Osteoblast (primary cell): ENCODE measurements at regions not wholly inside any gene's neighbourhood (a gene's known extent, or its start where the extent isn't known, plus 50 kb on each side); places are given as distances from the start of the nearest gene placed in this dataset.

ENCODE experiments used
- DNase-seq: peaks from one replicate; pipeline ENCODE4 v3.0.0; 2011; ENCODE audit warnings: low spot score, mixed read lengths; ENCODE audit not compliant: insufficient read length; ENCODE audit errors: missing footprints
- H2AFZ ChIP-seq: 2 replicates; pipeline ENCODE4 v1.6.0; 2011; ENCODE audit warnings: mild to moderate bottlenecking, low read length
- H3K27ac ChIP-seq: 2 replicates; pipeline ENCODE4 v1.5.1; 2011; ENCODE audit warnings: mild to moderate bottlenecking, low read depth, low read length, moderate library complexity
- H3K27me3 ChIP-seq: 2 replicates; pipeline ENCODE4 v1.6.0; 2012; ENCODE audit warnings: mild to moderate bottlenecking, control low read depth, inconsistent platforms, low read length, moderate library complexity; ENCODE audit not compliant: insufficient read depth
- H3K36me3 ChIP-seq: 2 replicates; pipeline ENCODE4 v1.5.1; 2011; ENCODE audit warnings: mild to moderate bottlenecking, low read length, control low read depth, moderate library complexity; ENCODE audit not compliant: insufficient read depth
- H3K4me1 ChIP-seq: 2 replicates; pipeline ENCODE4 v1.5.1; 2011; ENCODE audit warnings: mild to moderate bottlenecking, low read length, control low read depth, moderate library complexity; ENCODE audit not compliant: insufficient read depth
- H3K4me2 ChIP-seq: 2 replicates; pipeline ENCODE4 v1.6.0; 2011; ENCODE audit warnings: mild to moderate bottlenecking, low read length; ENCODE audit not compliant: insufficient read depth
- H3K4me3 ChIP-seq: fragments of 200-600 bp; sonication (generic); 3 replicates; pipeline ENCODE4 v1.5.1; 2012; ENCODE audit warnings: mild to moderate bottlenecking, low read length, inconsistent platforms; ENCODE audit not compliant: insufficient read depth
- H3K79me2 ChIP-seq: 2 replicates; pipeline ENCODE4 v1.6.0; 2012; ENCODE audit warnings: mild to moderate bottlenecking, low read length, control low read depth, inconsistent platforms; ENCODE audit not compliant: insufficient read depth
- H3K9me3 ChIP-seq: 2 replicates; pipeline ENCODE4 v1.5.1; 2011; ENCODE audit warnings: low read depth, low read length, control low read depth
- H4K20me1 ChIP-seq: 2 replicates; pipeline ENCODE4 v1.6.0; 2012; ENCODE audit warnings: mild to moderate bottlenecking, low read length, control low read depth; ENCODE audit not compliant: insufficient read depth
- TF ChIP-seq, protein P1 (sequence below): IDR thresholded peaks from 2 replicates; pipeline ENCODE4 v1.5.1; 2011; ENCODE audit warnings: mild to moderate bottlenecking, low read depth, low read length, moderate library complexity; ENCODE audit errors: extremely low read depth

DNA sequence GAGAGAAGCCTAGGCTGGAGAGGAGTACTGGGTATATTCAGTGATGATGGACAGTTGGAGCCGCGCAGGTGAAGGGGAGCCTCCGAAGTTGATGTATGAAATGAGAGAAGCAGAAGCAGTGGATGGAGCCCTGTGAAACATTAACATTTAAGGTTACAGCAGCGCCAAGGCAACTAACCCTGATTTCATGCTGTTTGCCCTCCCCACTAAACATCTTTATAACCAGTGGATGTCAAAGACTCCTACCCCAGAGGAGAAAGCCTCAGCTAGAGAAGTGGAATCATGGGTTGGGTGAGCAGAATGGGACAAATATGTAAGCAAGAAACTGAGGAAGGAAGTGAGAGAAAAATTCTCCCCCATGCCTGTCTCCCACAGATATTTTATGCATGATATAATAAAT, 92.0 kb upstream of the NMNAT3 start:
- Histone ChIP-seq H2AFZ (no peak overlapping the region), H3K27me3 (peaks cover 44% of the 10 kb centered on the region), H3K27ac (no peak overlapping the region), H3K4me2 (no peak overlapping the region), H3K36me3 (no peaks in the 10 kb centered on the region), H3K4me3 (no peak overlapping the region), H3K4me1 (peaks cover 19% of the 10 kb centered on the region), H4K20me1 (peaks cover 3% of the 10 kb centered on the region), H3K9me3 (no peaks in the 10 kb centered on the region), H3K79me2 (no peaks in the 10 kb centered on the region)
- DNase-seq: no peak
- TF ChIP-seq, protein P1, sequence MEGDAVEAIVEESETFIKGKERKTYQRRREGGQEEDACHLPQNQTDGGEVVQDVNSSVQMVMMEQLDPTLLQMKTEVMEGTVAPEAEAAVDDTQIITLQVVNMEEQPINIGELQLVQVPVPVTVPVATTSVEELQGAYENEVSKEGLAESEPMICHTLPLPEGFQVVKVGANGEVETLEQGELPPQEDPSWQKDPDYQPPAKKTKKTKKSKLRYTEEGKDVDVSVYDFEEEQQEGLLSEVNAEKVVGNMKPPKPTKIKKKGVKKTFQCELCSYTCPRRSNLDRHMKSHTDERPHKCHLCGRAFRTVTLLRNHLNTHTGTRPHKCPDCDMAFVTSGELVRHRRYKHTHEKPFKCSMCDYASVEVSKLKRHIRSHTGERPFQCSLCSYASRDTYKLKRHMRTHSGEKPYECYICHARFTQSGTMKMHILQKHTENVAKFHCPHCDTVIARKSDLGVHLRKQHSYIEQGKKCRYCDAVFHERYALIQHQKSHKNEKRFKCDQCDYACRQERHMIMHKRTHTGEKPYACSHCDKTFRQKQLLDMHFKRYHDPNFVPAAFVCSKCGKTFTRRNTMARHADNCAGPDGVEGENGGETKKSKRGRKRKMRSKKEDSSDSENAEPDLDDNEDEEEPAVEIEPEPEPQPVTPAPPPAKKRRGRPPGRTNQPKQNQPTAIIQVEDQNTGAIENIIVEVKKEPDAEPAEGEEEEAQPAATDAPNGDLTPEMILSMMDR: no peak

DNA sequence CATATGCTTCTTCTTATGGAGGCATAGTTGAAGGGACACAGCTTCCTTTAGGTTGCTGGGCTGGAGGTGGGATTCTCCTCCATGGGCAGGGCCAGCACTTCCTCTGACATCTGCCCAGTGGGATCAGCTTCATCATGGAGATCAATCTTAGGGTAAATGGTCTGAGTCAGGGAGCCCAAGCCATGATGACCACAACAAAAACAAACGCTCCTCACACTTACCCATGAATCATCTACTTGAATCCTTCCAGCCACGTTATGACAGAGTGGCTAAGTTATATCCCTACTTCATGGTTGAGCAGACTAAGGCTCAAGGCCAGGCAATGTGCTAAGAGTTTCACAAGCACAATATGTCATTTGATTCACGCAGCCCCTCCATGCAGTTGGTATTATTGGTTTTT, 87.2 kb upstream of the NMNAT3 start:
- no peaks in the 10 kb centered on the region for H3K79me2 ChIP-seq
- TF ChIP-seq, protein P1: no peak
- no peak overlapping the region for H3K4me2 ChIP-seq
- H2AFZ ChIP-seq: no peak overlapping the region
- H3K4me3 ChIP-seq: no peak overlapping the region
- H3K27ac ChIP-seq: peak overlapping the region; percentile 27
- no peaks in the 10 kb centered on the region for H3K9me3 ChIP-seq
- H3K27me3 ChIP-seq: peaks cover 28% of the 10 kb centered on the region
- peaks cover 16% of the 10 kb centered on the region for H3K4me1 ChIP-seq
- peak; percentile 84 for DNase-seq
- H3K36me3 ChIP-seq: no peaks in the 10 kb centered on the region
- no peaks in the 10 kb centered on the region for H4K20me1 ChIP-seq

DNA sequence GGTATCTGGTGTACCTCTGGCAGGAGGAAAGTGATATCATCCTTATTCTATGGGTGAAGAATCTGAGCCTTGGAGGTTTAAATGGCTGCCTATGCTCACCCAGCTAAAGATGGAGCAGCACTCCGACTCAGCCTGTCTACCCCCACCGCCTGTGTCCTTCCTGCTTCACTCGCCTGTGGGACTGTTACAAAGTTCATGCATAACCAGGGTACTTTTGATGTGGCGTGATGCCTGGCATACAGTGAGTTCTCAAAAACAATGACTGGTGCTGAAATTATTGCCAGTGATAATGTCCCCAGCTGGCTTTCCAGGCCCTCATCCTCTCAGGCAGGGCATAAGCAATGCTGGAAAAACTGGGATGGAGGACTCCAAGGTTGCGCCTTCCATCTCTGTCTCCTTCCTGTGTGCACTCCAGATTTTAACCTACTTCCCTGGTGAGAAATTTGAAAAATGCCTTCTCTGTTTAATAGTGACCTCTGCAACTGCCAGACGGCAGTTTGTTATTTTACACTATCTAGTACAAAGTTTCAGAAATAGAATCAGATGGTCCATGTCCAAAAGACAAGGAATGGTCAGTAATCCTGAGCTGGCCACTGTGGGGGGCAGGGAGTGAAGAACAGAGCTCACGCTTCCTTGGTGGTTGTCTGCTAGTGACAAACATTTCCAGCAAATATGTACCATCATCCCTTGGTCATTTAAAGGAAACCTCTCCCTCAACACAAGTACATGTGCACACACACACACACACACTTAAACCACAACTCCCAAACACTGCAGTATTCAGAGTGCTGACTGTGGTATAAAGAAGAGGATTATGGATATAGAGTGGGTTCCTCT, 86.5 kb upstream of the NMNAT3 start:
- no peak overlapping the region for H2AFZ ChIP-seq
- TF ChIP-seq, protein P1: no peak
- peak overlapping the region; percentile 27 for H3K27ac ChIP-seq
- H3K36me3 ChIP-seq: no peaks in the 10 kb centered on the region
- H3K79me2 ChIP-seq: no peaks in the 10 kb centered on the region
- no peaks in the 10 kb centered on the region for H3K9me3 ChIP-seq
- H3K4me2 ChIP-seq: peak overlapping the region; percentile 5
- no peak overlapping the region for H3K4me3 ChIP-seq
- H3K4me1 ChIP-seq: peaks cover 16% of the 10 kb centered on the region
- no peak for DNase-seq
- no peaks in the 10 kb centered on the region for H4K20me1 ChIP-seq
- peaks cover 21% of the 10 kb centered on the region for H3K27me3 ChIP-seq

DNA sequence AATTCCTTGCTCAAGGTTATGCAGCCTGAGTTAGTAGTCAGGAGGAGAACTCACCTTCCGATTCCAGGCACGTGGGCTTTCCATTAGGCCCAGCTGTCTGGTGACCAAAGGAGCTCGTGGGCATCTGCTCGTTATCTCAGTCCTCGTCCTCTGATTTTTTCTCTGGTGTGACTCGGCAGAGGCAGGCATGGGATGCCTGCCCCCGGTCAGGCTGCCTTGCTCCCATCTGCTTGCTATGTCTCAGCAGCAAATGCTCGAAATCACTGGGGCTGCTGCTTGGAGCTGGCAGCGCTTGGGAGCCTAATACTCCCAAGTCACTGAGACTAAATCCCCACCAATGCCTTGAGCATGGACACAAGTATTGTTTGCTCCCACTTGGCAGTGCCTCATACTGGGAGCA, 84.5 kb upstream of the NMNAT3 start:
- H3K27me3 ChIP-seq: peaks cover 6% of the 10 kb centered on the region
- DNase-seq: no peak
- H3K36me3 ChIP-seq: no peaks in the 10 kb centered on the region
- H4K20me1 ChIP-seq: no peaks in the 10 kb centered on the region
- H2AFZ ChIP-seq: no peak overlapping the region
- H3K79me2 ChIP-seq: no peaks in the 10 kb centered on the region
- H3K27ac ChIP-seq: no peak overlapping the region
- H3K4me2 ChIP-seq: no peak overlapping the region
- H3K4me1 ChIP-seq: peaks cover 16% of the 10 kb centered on the region
- H3K4me3 ChIP-seq: no peak overlapping the region
- TF ChIP-seq, protein P1: no peak
- H3K9me3 ChIP-seq: no peaks in the 10 kb centered on the region
